ENCODE measurements at regions not wholly inside any gene's neighbourhood (a gene's known extent, or its start where the extent isn't known, plus 50 kb on each side); places are given as distances from the start of the nearest gene placed in this dataset.
A peak's percentile ranks its signal among the peaks of the same experiment; 100 is the strongest.
"Not testable (repeated sequence)": the region's sequence is repeated elsewhere in the genome, so short reads cannot be mapped to it uniquely, and the experiment has no call there.

DNA sequence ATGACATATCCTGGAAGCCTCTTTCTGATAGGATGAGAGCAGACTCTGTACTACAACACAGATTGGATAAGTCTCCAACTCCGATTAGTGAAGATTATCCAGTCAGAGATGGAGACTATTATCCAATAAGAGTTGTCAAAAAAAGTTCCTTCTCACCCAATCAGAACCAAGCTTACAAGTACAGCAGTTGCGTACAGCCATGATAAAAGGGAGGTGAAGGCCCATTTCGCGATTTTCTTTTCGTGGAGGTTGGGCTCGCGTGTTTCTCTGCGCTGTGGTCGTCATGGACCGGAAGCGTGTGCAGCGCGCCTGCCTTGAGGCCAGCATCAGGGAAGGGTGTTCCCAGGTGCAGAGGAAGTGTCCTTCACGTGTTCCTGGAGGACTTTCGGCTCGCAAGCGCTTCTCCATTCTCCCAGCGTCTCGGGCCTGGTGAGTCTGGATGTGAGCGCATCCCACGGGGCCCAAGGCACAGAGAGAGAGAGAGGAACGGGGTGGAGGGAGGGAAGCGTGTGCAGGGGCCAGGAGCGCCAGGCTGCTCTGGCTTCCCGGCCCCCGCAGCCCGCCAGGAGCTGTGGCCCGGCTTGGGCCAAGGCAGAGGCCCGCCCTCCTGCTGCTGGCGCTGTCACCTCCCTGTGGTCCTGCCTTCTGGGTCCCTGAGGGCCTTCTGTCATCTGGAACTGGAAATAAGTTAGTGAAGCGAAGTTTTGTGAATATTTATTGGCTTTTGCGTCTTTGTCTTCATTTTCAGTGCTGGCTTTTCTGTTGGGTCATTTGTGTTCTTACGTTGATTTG lies 53.9 kb downstream of the CDRT15L2 start:
- DNase-seq = not testable (repeated sequence)

DNA sequence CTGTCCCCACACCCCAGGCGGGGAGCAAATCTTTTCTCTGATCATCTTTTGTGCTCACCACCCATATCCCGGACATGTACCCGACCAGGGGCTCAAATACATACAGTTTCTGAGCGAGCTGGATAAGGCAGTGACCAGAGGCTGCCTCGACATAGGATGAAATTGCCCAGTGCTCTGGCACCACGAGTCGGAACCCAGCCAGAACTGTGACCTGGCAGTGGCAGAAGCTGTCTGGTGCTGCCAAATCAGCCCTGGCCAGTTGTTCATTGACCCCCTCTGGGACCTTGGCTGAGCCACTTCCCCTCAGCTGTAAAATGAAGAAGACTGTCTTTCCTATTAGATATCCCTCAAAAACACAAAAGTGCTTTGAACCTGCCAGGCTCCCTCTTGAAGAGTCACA lies 60.6 kb downstream of the CDRT15L2 start:
- DNase-seq = not testable (repeated sequence)

DNA sequence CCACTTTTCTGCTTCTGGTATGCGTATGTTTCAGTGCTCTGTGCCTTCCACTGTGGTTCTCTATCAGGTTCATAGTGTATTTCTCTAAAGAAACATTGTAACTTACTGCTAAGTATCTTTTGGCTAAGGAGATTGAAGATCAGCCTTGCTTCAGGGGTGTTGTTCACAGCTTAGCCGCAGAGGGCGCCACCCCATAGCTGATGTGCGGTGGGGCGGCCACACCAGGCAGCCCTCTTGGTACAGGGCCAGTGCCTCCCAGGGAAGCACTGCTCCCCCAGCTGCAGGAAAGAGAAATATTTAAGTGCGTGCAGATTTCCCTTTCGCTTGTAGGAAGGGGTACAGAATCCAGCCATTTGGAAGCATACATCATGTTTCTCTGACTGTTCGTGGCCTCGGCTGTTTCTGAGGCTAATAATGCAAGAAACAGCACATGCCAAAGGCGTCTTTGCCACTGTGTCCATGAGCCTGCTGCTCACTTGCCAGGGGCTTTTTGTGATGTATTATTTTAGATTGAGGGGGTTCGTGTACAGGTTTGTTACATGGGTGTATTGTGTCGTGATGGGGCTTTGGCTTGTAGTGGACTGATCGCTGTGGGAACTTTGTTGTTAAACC lies 67.2 kb downstream of the CDRT15L2 start:
- DNase-seq = peak; percentile 19 to 59 (median 35)

DNA sequence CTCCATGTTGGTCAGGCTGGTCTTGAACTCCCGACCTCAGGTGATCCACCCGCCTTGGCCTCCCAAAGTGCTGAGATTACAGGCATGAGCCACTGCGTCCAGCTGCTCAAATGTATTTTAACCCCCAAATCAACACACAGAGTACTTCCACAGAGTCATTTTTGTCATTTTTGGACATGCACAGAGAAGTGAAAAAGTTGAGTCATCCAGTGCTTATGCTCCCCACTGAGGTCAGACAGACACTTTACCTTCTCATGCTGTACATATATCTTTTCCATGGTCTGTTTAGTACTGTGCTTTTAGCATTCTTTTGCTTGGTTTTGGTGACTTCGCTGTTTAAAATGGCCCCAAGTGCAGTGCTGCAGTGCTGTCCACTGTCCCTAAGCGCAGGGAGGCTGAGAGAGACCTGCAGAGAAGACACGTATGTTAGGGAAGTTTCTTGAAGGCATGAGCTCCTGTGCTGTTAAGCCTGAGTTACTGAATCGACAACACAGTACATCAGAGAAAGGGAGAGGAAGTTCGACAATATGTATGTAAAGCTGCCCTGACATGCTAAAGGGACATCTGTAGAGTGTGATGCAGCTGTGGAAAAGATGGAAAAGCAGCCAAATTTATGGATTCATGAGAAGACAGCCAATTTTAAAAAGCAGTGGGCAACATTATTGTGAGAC lies 69.7 kb downstream of the CDRT15L2 start:
- DNase-seq = peak in 3 of 4 experiments; percentile 10 to 35 (median 34)

DNA sequence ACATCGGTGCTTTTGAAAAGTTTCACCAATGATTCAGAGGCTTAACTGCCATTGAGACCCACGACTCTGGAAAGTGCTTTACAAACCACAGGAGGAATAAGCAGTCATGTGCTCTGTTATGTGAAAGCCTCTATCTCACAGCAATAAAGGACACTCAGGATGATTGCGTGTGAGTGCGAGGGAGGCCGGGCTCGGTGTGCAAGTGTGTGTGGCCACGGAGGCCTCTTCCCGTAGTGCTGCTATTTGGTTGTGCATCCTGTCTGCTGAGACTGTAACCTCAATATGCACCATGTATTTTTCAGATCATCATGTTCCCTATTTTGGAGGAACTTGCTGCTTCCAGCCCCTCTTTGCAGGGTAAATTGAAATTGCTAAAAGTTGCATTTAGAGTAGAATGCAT lies 71.5 kb downstream of the CDRT15L2 start:
- peak in 3 of 4 experiments; percentile 20 to 34 (median 30) for DNase-seq

DNA sequence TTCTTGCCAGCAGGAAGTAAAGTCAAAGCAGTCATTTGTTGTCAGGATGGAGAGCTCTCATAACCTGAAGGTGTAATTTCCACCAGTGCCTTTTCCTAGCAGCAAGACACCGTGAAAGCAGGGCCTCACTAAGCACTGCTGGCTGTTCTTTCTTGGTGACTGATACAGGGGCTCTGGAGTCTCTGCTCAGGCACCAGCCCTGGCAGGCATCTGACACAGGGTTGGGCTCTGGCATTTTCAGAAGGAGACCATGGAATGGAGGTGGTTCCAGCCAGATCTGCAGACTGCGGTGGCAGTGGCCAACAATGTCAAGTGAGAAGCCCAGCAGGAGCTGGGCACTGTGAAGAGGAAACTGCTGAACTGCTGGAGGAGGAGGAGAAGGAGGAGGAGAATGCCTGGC lies 72.2 kb downstream of the CDRT15L2 start:
- DNase-seq = peak in 1 of 4 experiments; percentile 2

DNA sequence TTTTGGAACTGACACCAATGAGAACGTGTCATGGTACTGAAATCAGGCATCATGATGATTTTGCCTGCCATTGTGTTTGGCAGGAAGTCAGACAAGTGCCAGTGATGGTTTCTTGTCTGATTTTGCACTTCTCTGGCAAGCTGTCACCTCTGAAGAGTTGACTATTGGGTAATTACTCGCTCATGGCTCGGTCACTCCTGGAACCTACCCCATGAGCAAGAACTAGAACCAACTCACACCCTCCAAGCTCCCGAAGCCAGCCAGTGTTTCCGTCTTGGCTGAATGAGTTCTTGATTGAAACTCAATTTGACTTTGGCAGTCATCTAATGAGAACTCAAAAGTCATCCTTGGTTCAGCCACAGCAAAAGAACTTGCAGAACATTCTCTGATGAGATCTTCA lies 73.9 kb downstream of the CDRT15L2 start:
- DNase-seq = not testable (repeated sequence)

DNA sequence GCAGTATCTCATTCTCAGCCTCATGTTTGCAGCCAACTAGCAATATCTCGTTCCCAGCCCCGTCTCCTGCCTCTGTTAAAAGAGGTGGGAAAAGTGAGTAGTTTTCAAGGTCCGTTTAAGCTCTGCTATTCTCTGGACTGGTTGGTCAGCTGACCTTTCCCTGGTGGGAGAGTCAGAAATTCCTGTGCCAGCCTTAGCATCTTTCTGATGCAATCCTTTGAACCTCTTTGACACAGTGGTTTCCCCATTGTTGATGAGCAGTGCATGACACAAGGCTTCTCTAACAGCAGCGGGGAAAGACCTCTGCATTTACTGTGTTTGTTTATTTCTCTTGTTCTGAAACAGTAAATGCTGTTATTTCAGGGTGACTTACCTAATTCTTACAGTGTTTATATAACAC lies 74.6 kb downstream of the CDRT15L2 start:
- peak in 1 of 4 experiments; percentile 11 for DNase-seq

DNA sequence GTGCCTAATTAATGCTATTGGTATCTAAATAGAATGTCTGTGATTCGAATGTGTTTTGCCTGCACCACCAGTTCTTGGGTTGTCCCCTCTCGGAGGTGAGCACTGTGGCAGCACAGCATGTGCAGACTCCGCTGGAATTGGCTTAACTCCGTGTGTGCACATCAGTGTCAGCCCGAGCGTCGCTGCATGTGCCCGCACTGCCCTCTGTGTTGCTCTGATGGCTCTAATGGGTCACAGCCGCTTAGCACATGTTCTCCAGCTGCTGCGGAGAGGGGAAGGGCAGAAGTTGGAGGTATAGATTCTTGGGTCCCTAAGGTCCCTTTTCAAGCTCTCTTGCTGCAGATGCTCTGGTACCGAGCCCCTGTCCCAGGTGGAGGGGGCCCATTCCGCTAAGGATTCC lies 75.1 kb downstream of the CDRT15L2 start:
- DNase-seq = not testable (repeated sequence)

DNA sequence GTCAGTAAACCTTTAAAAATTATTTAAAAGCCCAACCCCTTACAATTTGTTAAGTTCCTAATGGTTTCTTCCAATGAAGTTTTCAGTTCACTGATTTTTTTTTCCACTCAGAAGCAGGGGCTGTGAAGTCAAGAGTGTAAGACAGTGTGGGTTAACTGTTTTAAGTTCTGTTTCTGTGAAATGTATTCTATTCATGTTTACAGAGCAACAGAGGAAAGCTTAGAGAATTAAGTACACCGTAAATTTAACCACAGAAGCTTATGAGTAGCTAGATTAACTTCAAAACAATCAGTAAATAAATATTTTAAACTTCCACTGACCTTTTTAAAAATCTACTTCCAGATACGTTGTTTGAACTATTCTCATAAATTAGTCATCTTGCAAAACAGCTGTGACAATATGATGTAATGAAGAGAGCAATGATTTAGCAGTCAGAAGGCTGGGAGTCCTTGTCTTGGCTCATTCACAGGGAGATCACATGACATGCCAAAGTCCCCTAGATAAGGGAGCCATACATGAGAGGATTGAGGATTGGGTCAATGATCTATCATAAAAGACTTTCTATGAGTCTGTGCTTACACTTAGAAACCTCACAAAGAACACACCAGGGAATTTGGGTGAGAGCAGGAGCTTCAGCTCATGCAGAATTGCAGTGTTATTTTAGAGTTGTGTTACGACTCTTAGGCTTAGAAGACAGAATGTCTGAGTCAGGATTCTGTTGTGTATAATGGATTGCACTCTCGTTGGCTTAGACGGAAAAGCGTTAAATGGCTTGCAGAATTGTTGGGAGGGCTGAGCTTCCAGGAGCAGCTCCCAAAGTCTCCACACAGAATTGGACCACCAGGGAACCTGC lies 85.8 kb downstream of the CDRT15L2 start:
- peak in 1 of 4 experiments; percentile 17 for DNase-seq

DNA sequence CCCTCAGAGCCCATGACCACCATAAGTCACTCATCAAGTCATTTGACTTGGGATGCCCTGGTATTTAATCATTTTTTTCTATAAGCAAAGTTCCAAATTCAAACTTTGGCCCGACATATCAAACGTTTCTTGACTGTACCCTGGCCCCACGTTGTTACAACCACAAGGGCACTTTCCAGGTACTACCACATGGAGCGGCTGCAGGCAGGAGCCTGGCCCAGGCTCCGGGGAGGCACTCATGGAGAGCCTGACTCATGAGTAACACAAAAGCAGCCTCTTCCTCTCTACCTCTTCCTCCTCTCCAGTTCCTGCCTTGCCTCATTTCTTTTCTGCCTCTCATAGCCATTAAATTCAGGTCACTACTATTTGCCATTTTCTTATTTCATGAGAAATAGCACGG lies 87.2 kb downstream of the CDRT15L2 start:
- peak; percentile 24 to 52 (median 44) for DNase-seq

DNA sequence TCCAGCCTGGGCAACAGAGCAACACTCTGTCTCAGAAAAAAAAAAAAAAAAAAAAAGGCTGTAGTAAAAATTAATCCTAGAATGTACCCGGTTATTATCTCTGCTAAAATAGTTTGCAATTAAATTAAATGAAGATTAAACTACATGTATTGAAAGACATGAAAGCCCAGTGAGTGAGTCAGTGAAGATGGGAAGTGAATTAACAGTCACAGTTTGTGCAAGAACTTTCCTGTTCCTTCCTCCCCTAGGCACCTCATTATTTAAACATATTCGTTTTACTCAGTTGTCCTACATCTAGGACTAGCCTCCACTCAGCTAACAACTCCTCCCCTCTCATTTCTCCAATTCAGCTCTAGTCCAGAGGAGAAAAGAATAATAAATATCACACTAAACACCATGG lies 88.2 kb downstream of the CDRT15L2 start:
- DNase-seq = peak in 1 of 4 experiments; percentile 26

DNA sequence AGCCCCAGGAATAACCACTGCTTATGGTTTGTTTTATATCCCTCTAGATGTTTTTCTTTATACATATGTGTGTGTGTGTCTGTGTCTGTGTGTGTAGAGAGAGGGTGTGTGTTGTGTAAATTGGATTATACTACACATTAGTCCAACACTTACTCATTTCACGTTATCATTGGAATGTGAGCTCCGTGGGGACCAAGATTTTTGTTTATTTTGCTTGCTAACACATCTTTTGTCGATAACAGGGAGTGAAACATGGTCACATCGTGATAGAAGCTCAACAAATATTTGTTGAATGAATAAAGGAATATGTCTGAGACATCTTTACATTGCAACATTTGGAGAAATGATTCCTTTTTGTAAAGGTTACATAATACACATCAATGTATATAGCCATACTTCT lies 88.8 kb downstream of the CDRT15L2 start:
- not testable (repeated sequence) for DNase-seq

DNA sequence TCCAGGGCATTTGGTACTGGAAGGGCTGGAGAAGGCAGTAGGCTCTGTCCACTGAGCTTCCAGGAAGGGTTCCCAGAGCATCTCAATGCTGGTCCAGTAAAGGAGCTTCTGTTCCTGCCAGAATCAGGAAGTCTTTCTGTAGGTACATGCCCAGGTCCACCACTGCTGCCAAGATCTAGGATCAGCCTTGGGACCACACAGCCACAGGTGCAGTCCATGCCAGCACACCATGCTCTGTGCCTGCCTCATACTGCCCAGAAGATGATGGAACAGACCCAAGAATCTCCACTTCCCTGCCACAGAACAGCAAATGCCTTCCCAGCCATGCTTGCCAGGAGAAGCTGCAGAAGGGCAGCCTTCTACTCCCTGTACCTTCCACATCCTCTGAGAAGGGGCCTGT lies 89.3 kb downstream of the CDRT15L2 start:
- not testable (repeated sequence) for DNase-seq

DNA sequence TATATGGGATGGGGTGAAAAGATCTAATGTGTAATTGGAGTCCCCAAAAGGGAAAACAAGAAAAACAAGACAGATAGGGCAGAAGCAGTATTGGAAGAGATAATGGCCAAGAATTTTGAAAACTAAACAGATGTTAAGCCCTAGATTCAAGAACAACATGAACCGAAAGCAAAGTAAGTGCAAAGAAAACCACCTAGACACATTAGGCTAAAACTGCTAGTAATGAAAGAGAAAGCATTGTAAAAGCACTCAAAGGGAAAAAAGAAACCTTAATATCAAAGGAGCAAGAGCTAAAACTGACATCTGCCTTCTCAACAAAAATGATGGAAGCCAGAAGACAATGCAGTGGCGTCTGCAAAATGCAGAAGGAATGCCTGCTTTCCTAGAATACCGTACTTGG lies 91.0 kb downstream of the CDRT15L2 start:
- DNase-seq = not testable (repeated sequence)

DNA sequence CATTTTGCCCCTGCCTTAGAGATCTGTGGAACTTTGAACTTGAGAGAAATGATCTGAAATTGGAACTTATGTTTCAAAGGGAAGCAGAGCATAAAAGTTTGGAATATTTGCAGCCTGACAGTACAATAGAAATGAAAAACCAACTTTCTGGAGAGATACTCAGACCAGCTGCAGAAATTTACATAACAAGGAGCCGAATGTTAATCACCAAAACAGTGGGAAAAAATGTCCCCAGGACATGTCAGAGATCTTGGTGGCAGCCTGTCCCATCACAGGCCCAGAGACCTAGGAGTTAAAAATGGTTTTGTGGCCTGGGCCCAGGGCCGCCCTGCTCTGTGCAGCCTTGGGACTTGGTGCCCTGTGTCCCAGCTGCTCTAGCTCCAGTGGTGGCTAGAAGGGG lies 94.8 kb downstream of the CDRT15L2 start:
- DNase-seq = not testable (repeated sequence)

DNA sequence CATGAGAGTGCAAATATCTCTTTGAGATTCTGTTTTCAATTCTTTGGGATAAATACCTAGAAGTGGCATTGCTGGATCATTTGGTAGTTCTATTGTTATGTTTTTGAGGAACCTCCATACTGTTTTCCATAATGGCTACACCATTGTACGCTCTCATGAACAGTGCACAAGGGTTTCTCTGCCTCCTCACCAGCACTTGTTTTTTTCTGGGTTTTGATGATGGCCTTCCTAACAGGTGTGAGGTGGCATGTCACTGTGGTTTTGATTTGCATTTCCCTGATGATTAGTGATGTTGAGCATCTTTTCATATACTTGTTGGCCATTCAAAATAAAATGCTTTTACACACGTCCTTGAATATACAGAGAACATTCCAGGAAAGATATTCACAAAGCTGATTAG lies 96.2 kb downstream of the CDRT15L2 start:
- DNase-seq = not testable (repeated sequence)

DNA sequence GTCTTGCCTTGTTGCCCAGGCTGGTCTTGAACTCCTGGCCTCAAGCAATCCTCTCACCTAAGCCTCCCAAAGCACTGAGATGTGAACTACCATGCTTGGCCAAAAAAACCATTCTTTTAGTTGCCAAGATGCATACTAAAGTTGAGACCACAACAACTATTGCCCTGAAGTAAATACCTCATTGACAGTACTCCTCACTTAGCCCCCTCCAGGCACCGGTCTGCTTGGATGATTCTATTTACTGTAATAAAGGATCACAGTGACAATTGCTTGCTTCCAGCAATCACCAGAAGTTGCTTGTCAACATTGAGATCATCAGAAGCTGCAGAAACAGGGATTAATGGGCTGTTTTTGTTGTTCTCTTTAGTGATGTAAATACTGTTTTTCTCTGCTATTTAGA lies 97.1 kb downstream of the CDRT15L2 start:
- not testable (repeated sequence) for DNase-seq

DNA sequence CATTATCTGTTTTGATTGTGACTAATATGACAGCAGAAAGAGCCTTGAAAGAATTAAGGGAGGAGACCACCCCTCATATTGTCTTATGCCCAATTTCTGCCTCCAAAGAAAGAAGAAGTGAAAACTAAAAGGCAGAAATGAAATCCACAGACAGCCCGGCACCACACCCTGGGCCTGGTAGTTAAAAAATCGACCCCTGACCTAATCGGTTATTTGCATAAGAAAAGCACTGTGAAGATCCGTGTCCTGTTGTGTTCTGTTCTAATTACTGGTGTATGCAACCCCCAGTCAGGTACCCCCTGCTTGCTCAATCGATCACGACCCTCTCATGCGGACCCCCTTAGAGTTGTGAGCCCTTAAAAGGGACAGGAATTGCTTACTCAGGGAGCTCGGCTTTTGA lies 97.9 kb downstream of the CDRT15L2 start:
- not testable (repeated sequence) for DNase-seq

DNA sequence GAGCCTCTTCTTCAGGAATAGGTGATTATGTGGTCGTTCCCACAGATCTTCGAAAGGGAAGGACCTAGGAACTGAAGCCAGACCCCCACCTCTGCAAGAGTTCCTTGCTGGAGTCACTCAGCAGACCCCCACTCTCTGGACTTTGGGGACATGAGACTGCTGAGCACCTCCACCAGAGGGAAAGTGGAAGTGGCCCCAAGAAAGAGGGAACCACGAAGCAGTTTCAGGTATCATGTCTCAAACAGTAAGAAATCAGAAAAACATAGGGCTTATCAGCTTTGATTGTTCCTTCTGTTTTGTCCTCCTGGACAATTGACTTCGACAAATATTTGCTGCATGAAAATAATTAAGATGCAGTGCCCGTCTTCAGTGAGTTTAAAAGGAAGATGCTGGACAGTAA lies 98.9 kb downstream of the CDRT15L2 start:
- not testable (repeated sequence) for DNase-seq

DNA sequence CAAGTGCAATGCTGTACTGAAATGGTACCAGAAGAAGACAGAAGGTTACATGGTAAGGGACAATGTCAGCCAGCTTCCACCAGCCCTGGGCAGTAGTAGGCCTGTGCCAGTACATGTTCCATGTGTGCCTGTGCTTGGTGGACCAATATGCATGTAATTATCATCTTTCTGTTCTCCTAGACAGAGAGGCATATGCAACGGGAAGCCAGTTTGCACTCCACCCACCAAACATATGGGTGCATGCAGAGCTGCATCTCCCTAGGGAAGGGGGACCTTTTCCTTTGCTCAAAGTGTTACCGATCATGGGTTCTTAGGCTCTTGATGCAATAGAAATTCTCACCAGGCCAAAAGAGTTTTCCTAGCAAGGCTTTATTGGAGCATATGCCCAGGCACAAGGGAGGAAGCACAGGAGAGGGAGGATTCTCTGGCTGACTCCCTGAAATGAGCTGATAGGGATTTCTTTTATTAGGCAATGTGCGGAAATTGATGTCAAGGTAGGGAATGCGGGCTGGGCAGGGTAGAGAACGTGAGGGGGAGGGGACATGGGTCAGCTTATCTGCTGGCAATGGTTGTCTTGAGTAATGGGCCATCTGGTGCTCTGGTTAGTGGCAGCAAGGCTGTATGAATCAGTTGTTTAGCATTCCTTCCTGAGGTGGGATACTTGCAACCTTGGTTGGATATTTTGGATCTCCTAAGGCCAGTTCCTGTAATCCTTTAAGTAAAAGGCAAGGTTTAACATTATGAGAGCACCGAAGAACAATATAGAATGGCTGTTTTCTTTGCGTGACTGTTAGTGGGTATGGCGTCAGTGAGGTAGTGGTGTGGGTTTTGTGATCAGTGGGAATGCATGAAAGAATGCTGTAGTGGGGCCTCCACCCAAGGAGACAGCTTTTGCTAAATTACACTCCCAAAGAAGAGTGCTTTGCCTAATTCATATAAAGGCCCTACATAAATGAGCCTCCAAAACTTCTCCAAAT lies 102.5 kb downstream of the CDRT15L2 start:
- DNase-seq = not testable (repeated sequence)

Measured in suppressor macrophage (primary cell).